ENCODE measurements at regions not wholly inside any gene's neighbourhood (a gene's known extent, or its start where the extent isn't known, plus 50 kb on each side); places are given as distances from the start of the nearest gene placed in this dataset.

DNA sequence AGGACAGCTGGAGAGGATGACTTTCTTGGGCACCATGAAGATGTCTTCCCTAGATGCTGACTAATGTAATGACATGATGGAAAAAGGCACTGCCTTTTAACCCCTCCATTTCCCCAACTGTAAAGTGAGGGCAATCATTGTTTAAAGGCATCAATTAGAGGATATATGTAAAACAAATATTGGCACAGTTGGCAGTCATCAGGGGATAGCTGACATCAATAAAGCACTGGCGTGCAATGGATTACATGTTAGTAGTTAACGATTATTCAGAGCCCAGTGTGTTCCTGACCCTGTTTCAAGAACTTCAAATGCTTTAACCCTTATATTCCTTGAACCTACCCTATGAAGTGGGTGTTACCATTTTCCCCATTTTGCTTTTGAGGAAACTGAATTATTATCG is 100.7 kb downstream of the TMEM114 start:
- Histone ChIP-seq H3K27me3 (replicated peaks; ENCODE audit: control insufficient read depth, insufficient read depth, low read length) (no peaks in the 10 kb centered on the region), H3K36me3 (ENCODE audit: control insufficient read depth, insufficient read depth, low read length) (no peaks in the 10 kb centered on the region), H3K4me3 (replicated peaks; ENCODE audit: low read depth, low read length) (no peak overlapping the region)
- DNase-seq (ENCODE audit: extremely low read depth, insufficient read length), result no peak
- TF ChIP-seq, protein P1, sequence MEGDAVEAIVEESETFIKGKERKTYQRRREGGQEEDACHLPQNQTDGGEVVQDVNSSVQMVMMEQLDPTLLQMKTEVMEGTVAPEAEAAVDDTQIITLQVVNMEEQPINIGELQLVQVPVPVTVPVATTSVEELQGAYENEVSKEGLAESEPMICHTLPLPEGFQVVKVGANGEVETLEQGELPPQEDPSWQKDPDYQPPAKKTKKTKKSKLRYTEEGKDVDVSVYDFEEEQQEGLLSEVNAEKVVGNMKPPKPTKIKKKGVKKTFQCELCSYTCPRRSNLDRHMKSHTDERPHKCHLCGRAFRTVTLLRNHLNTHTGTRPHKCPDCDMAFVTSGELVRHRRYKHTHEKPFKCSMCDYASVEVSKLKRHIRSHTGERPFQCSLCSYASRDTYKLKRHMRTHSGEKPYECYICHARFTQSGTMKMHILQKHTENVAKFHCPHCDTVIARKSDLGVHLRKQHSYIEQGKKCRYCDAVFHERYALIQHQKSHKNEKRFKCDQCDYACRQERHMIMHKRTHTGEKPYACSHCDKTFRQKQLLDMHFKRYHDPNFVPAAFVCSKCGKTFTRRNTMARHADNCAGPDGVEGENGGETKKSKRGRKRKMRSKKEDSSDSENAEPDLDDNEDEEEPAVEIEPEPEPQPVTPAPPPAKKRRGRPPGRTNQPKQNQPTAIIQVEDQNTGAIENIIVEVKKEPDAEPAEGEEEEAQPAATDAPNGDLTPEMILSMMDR (IDR thresholded peaks at IDR 0.05; ENCODE audit: insufficient read depth, low read length, poor library complexity, severe bottlenecking), result no peak

DNA sequence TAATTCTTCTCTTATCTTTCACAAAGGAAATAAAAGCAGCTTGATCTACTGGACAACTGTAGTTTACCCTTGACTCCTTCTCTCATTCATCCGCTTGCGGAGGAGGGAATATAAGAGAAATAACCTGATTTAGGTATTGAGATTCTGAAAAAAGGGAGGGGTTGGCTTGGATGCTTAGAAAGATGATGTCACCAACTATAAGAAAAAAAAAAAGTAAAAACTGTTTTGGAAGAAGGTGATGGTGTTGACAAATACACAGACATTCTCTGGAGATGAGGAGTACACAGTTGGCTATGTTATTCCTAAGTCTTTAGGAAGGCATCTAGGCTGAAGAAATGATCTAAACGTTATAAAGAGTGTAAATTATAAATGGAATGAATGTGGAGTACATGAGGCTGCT is 103.3 kb downstream of the TMEM114 start:
- no peaks in the 10 kb centered on the region for H3K36me3 ChIP-seq (ENCODE audit: control insufficient read depth, insufficient read depth, low read length)
- H3K4me3 ChIP-seq (replicated peaks; ENCODE audit: low read depth, low read length), result no peak overlapping the region
- TF ChIP-seq, protein P1 (IDR thresholded peaks at IDR 0.05; ENCODE audit: insufficient read depth, low read length, poor library complexity, severe bottlenecking), result no peak
- no peak for DNase-seq (ENCODE audit: extremely low read depth, insufficient read length)
- no peaks in the 10 kb centered on the region for H3K27me3 ChIP-seq (replicated peaks; ENCODE audit: control insufficient read depth, insufficient read depth, low read length)

DNA sequence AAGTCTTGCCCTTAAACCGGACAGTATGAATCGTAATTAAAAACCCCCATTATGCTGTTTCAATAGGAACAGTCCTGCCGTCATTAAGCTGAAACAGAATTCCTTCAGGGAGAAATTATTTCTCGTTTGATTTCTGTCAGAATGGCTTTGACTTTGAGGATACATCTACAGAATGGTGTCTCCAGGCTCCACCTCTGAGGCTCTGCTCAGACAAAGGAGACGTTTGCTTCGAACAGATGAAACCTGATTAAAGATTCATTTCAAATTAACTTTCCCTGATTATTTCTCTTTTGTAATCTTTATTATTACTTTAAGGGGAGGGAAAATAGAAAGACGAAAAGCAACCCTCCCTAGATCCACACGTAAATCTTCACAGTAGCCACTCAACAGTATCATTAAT is 106.9 kb downstream of the TMEM114 start:
- TF ChIP-seq, protein P1 (IDR thresholded peaks at IDR 0.05; ENCODE audit: insufficient read depth, low read length, poor library complexity, severe bottlenecking), result no peak
- DNase-seq (ENCODE audit: extremely low read depth, insufficient read length), result no peak
- Histone ChIP-seq H3K27me3 (replicated peaks; ENCODE audit: control insufficient read depth, insufficient read depth, low read length) (no peaks in the 10 kb centered on the region), H3K36me3 (ENCODE audit: control insufficient read depth, insufficient read depth, low read length) (no peaks in the 10 kb centered on the region), H3K4me3 (replicated peaks; ENCODE audit: low read depth, low read length) (no peak overlapping the region)

DNA sequence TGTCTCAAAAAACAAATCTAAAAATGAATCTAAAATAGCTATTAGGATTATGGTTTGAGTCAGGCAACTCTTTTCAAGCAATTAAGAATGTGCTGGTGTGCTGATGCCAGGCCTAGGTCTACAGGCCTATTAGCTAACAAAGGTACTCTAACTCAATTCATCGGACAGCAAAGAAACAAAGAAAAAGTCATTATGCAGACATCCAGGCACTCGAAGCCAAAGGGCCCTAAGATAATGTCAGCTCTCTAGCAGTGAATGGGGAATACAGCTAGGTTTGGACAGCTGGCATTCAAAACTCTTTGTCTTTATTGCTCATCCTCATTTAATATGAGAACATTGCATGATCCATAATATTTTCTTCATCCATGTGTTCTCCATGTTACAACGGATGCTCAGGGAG is 108.5 kb downstream of the TMEM114 start:
- Histone ChIP-seq H3K27me3 (replicated peaks; ENCODE audit: control insufficient read depth, insufficient read depth, low read length) (no peaks in the 10 kb centered on the region), H3K4me3 (replicated peaks; ENCODE audit: low read depth, low read length) (no peak overlapping the region), H3K36me3 (ENCODE audit: control insufficient read depth, insufficient read depth, low read length) (no peaks in the 10 kb centered on the region)
- TF ChIP-seq, protein P1 (IDR thresholded peaks at IDR 0.05; ENCODE audit: insufficient read depth, low read length, poor library complexity, severe bottlenecking), result no peak
- DNase-seq (ENCODE audit: extremely low read depth, insufficient read length), result no peak

DNA sequence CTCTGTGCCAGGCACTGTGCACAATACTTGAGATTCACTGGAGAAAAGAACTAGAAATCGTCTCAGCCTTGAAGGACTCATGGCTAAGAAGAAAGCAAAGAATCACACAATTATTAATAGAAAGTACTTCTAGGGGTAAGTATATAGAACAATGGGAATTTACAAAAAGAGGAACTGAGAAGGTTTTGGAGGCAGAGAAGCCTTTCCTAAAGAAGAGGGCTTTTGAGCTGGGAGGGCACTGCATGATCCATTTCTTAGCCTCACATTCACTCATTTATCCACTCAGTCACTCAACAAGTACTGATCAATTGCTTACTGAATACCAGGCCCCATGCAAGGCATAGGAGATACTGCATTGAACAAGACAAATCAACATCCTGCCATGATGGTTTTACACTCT is 113.5 kb downstream of the TMEM114 start:
- no peak overlapping the region for H3K4me3 ChIP-seq (replicated peaks; ENCODE audit: low read depth, low read length)
- TF ChIP-seq, protein P1 (IDR thresholded peaks at IDR 0.05; ENCODE audit: insufficient read depth, low read length, poor library complexity, severe bottlenecking), result no peak
- DNase-seq (ENCODE audit: extremely low read depth, insufficient read length), result no peak
- H3K36me3 ChIP-seq (ENCODE audit: control insufficient read depth, insufficient read depth, low read length), result no peaks in the 10 kb centered on the region
- H3K27me3 ChIP-seq (replicated peaks; ENCODE audit: control insufficient read depth, insufficient read depth, low read length), result no peaks in the 10 kb centered on the region

DNA sequence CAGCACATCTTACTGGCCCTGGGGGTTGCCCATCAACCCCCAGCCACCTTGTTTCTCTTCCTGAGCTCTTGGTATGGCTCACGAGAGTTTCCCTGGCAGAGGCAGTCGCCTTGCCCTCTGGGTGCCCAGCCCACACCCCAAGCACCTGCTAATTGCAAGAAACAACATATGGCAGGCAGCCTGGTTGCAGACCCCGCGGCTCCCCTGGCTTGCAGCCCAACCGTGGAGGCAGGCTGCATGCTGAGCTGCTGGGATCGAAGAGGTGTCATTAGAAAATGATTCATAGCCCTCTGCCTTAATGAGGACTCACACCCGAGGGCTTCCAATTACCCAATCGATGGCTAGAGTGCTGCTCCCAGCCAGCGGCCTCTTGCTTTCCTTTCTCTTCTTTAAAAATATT is 115.7 kb downstream of the TMEM114 start:
- no peak overlapping the region for H3K4me3 ChIP-seq (replicated peaks; ENCODE audit: low read depth, low read length)
- H3K36me3 ChIP-seq (ENCODE audit: control insufficient read depth, insufficient read depth, low read length), result no peaks in the 10 kb centered on the region
- DNase-seq (ENCODE audit: extremely low read depth, insufficient read length), result no peak
- TF ChIP-seq, protein P1 (IDR thresholded peaks at IDR 0.05; ENCODE audit: insufficient read depth, low read length, poor library complexity, severe bottlenecking), result no peak
- H3K27me3 ChIP-seq (replicated peaks; ENCODE audit: control insufficient read depth, insufficient read depth, low read length), result no peaks in the 10 kb centered on the region
